Thyroid gland (tissue), 4 donors: ENCODE measurements at regions not wholly inside any gene's neighbourhood (a gene's known extent, or its start where the extent isn't known, plus 50 kb on each side); places are given as distances from the start of the nearest gene placed in this dataset.

Source experiments
- CTCF ChIP-seq, 6 experiments: fragments of 200-600 bp in 3 of 6; fragments of 450-650 bp in 3 of 6; sonication (generic) in 3 of 6; IDR thresholded peaks; one replicate each; pipeline ENCODE4 v1.5.1; 2016 to 2019; ENCODE audit warnings: antibody characterized with exemption in 6 of 6, mild to moderate bottlenecking in 2 of 6, inconsistent platforms in 1 of 6, moderate library complexity in 1 of 6
- POLR2A ChIP-seq, 2 donors: fragments of 450-650 bp; IDR thresholded peaks; one replicate each; pipeline ENCODE4 v1.6.1; 2017; ENCODE audit warnings: antibody characterized with exemption in 2 of 2, mild to moderate bottlenecking in 2 of 2, moderate library complexity in 1 of 2

- TF ChIP-seq CTCF (IDR thresholded peaks at IDR 0.05), result no peak
- no peak for TF ChIP-seq POLR2A (IDR thresholded peaks at IDR 0.05)
These were observed 110.7 kb upstream of the UBL3 start for GRCh38 chr13:29961036-29961670.
